Mesothelial cell of epicardium (in vitro differentiated cells): ENCODE measurements at regions not wholly inside any gene's neighbourhood (a gene's known extent, or its start where the extent isn't known, plus 50 kb on each side); places are given as distances from the start of the nearest gene placed in this dataset.

Experiments
- DNase-seq, 2 experiments: peaks; one replicate each; pipeline ENCODE4 v3.0.0; 2021; ENCODE audit warnings: low spot score in 2 of 2; ENCODE audit not compliant: unreplicated experiment in 2 of 2
- H3K27ac Mint-ChIP-seq: 2 replicates; pipeline ENCODE4 v1.8.0; 2021; ENCODE audit warnings: mixed read lengths
- H3K27me3 Mint-ChIP-seq: 2 replicates; pipeline ENCODE4 v1.8.0; 2021; ENCODE audit warnings: low read depth, mixed read lengths
- H3K36me3 Mint-ChIP-seq: 2 replicates; pipeline ENCODE4 v1.8.0; 2021; ENCODE audit warnings: mixed read lengths
- H3K4me1 Mint-ChIP-seq: 2 replicates; pipeline ENCODE4 v1.8.0; 2021; ENCODE audit warnings: mixed read lengths
- H3K4me3 Mint-ChIP-seq: 2 replicates; pipeline ENCODE4 v1.8.0; 2021; ENCODE audit warnings: mild to moderate bottlenecking, moderate library complexity, mixed read lengths
- H3K9me3 Mint-ChIP-seq: 2 replicates; pipeline ENCODE4 v1.8.0; 2021; ENCODE audit warnings: mixed read lengths
- TF ChIP-seq, protein P1 (sequence below): fragments of 200-600 bp; sonication (generic); IDR thresholded peaks from one replicate; pipeline ENCODE4 v1.5.0; 2021; ENCODE audit warnings: antibody characterized with exemption; ENCODE audit not compliant: unreplicated experiment

- DNase-seq, result no peak
- no peak overlapping the region for H3K27ac Mint-ChIP-seq
- TF ChIP-seq, protein P1, sequence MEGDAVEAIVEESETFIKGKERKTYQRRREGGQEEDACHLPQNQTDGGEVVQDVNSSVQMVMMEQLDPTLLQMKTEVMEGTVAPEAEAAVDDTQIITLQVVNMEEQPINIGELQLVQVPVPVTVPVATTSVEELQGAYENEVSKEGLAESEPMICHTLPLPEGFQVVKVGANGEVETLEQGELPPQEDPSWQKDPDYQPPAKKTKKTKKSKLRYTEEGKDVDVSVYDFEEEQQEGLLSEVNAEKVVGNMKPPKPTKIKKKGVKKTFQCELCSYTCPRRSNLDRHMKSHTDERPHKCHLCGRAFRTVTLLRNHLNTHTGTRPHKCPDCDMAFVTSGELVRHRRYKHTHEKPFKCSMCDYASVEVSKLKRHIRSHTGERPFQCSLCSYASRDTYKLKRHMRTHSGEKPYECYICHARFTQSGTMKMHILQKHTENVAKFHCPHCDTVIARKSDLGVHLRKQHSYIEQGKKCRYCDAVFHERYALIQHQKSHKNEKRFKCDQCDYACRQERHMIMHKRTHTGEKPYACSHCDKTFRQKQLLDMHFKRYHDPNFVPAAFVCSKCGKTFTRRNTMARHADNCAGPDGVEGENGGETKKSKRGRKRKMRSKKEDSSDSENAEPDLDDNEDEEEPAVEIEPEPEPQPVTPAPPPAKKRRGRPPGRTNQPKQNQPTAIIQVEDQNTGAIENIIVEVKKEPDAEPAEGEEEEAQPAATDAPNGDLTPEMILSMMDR, result no peak
- H3K4me1 Mint-ChIP-seq, result peaks cover 1% of the 10 kb centered on the region
- H3K36me3 Mint-ChIP-seq, result no peaks in the 10 kb centered on the region
- H3K27me3 Mint-ChIP-seq, result no peaks in the 10 kb centered on the region
- no peak overlapping the region for H3K4me3 Mint-ChIP-seq
- peaks cover 10% of the 10 kb centered on the region for H3K9me3 Mint-ChIP-seq
These were observed 271.6 kb upstream of the MGAT5 start for GRCh38 chr2:133982256-133982655.

DNA sequence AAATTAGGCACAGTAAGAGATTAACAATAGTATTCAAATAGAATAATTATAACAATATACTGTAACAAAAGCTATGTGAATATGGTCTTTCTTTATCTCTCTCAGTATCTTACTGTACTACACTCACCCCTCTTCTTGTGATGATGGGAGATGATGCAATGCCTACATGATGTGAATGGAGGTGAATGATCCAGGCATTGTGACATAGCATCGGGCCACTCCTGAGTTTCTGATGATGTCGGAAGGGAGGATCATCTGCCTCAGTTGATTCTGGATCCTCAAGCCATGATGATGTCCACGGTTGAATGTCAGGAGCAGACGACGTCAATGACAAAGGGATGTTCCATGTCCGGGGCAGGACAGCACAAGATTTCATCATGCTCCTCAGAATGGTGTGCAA, 268.3 kb upstream of the MGAT5 start:
- Mint-ChIP-seq H3K36me3 (no peaks in the 10 kb centered on the region), H3K27ac (no peak overlapping the region), H3K27me3 (peaks cover 2% of the 10 kb centered on the region), H3K4me3 (no peak overlapping the region), H3K4me1 (peaks cover 4% of the 10 kb centered on the region), H3K9me3 (peaks cover 10% of the 10 kb centered on the region)
- TF ChIP-seq, protein P1, result no peak
- no peak for DNase-seq

DNA sequence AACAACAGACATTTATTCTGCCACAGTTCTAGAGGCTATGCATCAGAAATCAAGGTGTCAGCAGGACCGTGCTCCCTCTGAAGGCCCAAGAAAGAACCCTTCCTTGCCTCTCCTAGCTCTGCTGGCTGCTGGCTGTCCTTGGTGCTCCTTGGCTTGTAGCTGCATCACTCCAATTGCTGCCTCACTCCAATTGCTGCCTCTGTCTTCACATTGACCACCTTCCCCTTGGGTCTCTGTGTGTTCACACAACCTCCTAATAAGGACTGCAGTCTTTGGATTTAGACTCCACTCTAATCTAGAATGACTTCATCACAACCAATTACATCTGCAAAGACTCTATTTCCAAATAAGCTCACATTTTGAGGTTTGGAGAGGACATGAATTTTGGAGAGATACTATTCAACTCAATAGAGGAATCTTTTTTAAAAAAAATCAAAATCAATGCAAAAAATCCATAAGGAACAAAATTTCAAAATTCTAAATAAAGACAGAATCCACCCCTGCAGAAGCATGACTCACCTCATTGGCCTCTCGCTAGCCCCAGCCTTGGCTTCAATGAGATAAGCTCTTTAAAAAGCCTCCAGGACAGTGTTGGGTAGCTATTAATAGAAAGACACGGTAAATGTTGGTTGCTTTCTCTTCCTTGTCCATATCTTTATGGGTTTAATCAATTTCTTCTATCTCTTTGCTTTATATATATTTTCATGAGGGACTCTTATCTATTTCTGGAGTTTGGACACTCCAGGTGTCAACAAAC, 267.6 kb upstream of the MGAT5 start:
- no peak for DNase-seq
- Mint-ChIP-seq H3K9me3 (peaks cover 10% of the 10 kb centered on the region), H3K4me1 (peaks cover 4% of the 10 kb centered on the region), H3K4me3 (no peak overlapping the region), H3K27ac (no peak overlapping the region), H3K27me3 (peaks cover 2% of the 10 kb centered on the region), H3K36me3 (no peaks in the 10 kb centered on the region)
- TF ChIP-seq, protein P1, result no peak

- Mint-ChIP-seq H3K27me3 (peaks cover 2% of the 10 kb centered on the region), H3K4me3 (no peak overlapping the region), H3K9me3 (peaks cover 10% of the 10 kb centered on the region), H3K27ac (no peak overlapping the region), H3K4me1 (peaks cover 4% of the 10 kb centered on the region), H3K36me3 (no peaks in the 10 kb centered on the region)
- TF ChIP-seq, protein P1, result no peak
- no peak for DNase-seq
These were observed 266.7 kb upstream of the MGAT5 start for GRCh38 chr2:133986881-133987795.

DNA sequence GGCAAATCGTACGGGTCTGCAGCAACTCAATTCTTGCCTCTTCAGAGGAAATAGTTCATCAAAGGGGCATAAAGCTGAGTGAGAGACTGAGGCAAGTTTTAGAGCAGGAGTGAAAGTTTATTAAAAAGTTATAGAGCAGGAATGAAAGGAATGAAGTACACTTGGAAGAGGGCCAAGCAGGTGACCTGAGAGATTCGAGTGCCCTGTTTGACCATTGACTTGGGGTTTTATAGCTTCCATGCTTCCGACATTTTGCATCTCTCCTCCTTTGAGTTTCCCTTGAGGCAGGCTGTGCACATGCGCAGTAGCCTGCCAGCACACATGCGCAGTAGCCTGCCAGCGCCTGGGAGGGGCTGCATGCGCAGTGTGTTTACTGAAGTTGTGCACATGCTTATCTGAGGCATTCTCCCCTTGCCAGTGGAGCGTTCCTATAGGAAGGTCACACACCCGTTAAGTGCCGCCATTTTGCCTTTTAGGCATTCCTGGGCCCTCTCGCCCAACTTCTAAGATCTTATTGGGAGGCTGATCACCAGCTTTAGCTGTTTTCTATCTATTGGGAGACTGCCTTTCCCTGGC, 265.5 kb upstream of the MGAT5 start:
- no peak for DNase-seq
- Mint-ChIP-seq H3K4me1 (peaks cover 4% of the 10 kb centered on the region), H3K9me3 (peaks cover 10% of the 10 kb centered on the region), H3K4me3 (no peak overlapping the region), H3K36me3 (no peaks in the 10 kb centered on the region), H3K27me3 (peaks cover 2% of the 10 kb centered on the region), H3K27ac (no peak overlapping the region)
- TF ChIP-seq, protein P1, result no peak
